Neural cell (in vitro differentiated cells): ENCODE measurements at regions not wholly inside any gene's neighbourhood (a gene's known extent, or its start where the extent isn't known, plus 50 kb on each side); places are given as distances from the start of the nearest gene placed in this dataset.

Experiments
- H2AFZ ChIP-seq: fragments of 200-600, 300-800 bp; sonication (generic), shearing (Covaris generic); 2 replicates; pipeline ENCODE4 v1.6.0; 2014; ENCODE audit warnings: low read depth, mild to moderate bottlenecking, antibody characterized with exemption, low read length, moderate library complexity
- H3F3A ChIP-seq: fragments of 200-600 bp; shearing (Covaris generic); 2 replicates; pipeline ENCODE4 v1.6.1; 2016; ENCODE audit warnings: mild to moderate bottlenecking, moderate library complexity, mixed read lengths, antibody characterized with exemption, low read length; ENCODE audit not compliant: insufficient read depth, poor library complexity, severe bottlenecking
- H3K27ac ChIP-seq: fragments of 200-600, 300-800 bp; sonication (generic), shearing (Covaris generic); 2 replicates; pipeline ENCODE4 v1.5.1; 2014; ENCODE audit warnings: mild to moderate bottlenecking, low read length, moderate library complexity
- H3K27me3 ChIP-seq: fragments of 300-800, 200-600 bp; sonication (generic), shearing (Covaris generic); 2 replicates; pipeline ENCODE4 v1.6.0; 2014; ENCODE audit warnings: mild to moderate bottlenecking, low read depth, low read length, moderate library complexity; ENCODE audit not compliant: insufficient read depth
- H3K36me3 ChIP-seq: fragments of 300-800, 200-600 bp; sonication (generic), shearing (Covaris generic); 2 replicates; pipeline ENCODE4 v1.5.1; 2014; ENCODE audit warnings: mild to moderate bottlenecking, antibody characterized with exemption, low read length, moderate library complexity; ENCODE audit not compliant: insufficient read depth
- H3K4me2 ChIP-seq: fragments of 300-800, 200-600 bp; sonication (generic), shearing (Covaris generic); 2 replicates; pipeline ENCODE4 v1.6.0; 2014; ENCODE audit warnings: mild to moderate bottlenecking, low read length
- H3K4me3 ChIP-seq: fragments of 300-800, 200-600 bp; sonication (generic), shearing (Covaris generic); 2 replicates; pipeline ENCODE4 v1.5.1; 2014; ENCODE audit warnings: mild to moderate bottlenecking, low read length, moderate library complexity
- H3K79me2 ChIP-seq: fragments of 200-600 bp; shearing (Covaris generic); replicated peaks from 2 replicates; pipeline ENCODE4 v1.6.0; 2014; ENCODE audit warnings: mild to moderate bottlenecking, low read length, moderate library complexity; ENCODE audit not compliant: insufficient read depth
- H3K9ac ChIP-seq: fragments of 300-800, 200-600 bp; sonication (generic), shearing (Covaris generic); 2 replicates; pipeline ENCODE4 v1.6.1; 2016; ENCODE audit warnings: mild to moderate bottlenecking, low read length, mixed read lengths
- H3K9me2 ChIP-seq: fragments of 200-600 bp; shearing (Covaris generic); 2 replicates; pipeline ENCODE4 v1.6.1; 2016; ENCODE audit warnings: mild to moderate bottlenecking, low read length, mixed read lengths; ENCODE audit not compliant: insufficient read depth
- H3K9me3 ChIP-seq: fragments of 200-600, 300-800 bp; sonication (generic), shearing (Covaris generic); 2 replicates; pipeline ENCODE4 v1.6.1; 2016; ENCODE audit warnings: mild to moderate bottlenecking, mixed run types, low read length, moderate library complexity, mixed read lengths
- H4K20me1 ChIP-seq: fragments of 200-600 bp; shearing (Covaris generic); 2 replicates; pipeline ENCODE4 v1.6.1; 2016; ENCODE audit warnings: mild to moderate bottlenecking, mixed run types; ENCODE audit not compliant: insufficient read depth
- EP300 ChIP-seq: fragments of 450-650 bp; conservative IDR thresholded peaks from 2 replicates; pipeline ENCODE4 v1.6.1; 2014; ENCODE audit warnings: antibody characterized with exemption, mild to moderate bottlenecking, moderate library complexity; ENCODE audit not compliant: poor library complexity, severe bottlenecking
- EZH2 ChIP-seq: fragments of 200-600, 300-800 bp; shearing (Covaris generic), sonication (generic); IDR thresholded peaks from 2 replicates; pipeline ENCODE4 v1.6.1; 2014; ENCODE audit warnings: antibody characterized with exemption, low read length, borderline replicate concordance, mild to moderate bottlenecking; ENCODE audit not compliant: insufficient read depth, poor library complexity, severe bottlenecking
- MXI1 ChIP-seq: fragments of 450-650 bp; conservative IDR thresholded peaks from 2 replicates; pipeline ENCODE4 v1.6.1; 2014; ENCODE audit warnings: antibody characterized with exemption, mild to moderate bottlenecking; ENCODE audit not compliant: poor library complexity, severe bottlenecking
- POLR2AphosphoS5 ChIP-seq: IDR thresholded peaks from 2 replicates; pipeline ENCODE4 v1.6.1; 2012
- RAD21 ChIP-seq: fragments of 450-650 bp; conservative IDR thresholded peaks from 2 replicates; pipeline ENCODE4 v1.6.1; 2014; ENCODE audit warnings: antibody characterized with exemption, mild to moderate bottlenecking, moderate library complexity
- REST ChIP-seq: IDR thresholded peaks from 2 replicates; pipeline ENCODE4 v1.6.1; 2012; ENCODE audit warnings: borderline replicate concordance
- SMC3 ChIP-seq: fragments of 450-650 bp; conservative IDR thresholded peaks from 2 replicates; pipeline ENCODE4 v1.6.1; 2014; ENCODE audit warnings: antibody characterized with exemption, mild to moderate bottlenecking, moderate library complexity; ENCODE audit not compliant: poor library complexity
- TAF1 ChIP-seq: IDR thresholded peaks from 2 replicates; pipeline ENCODE4 v1.6.1; 2012; ENCODE audit warnings: low read depth
- TF ChIP-seq, protein P1 (sequence below): fragments of 450-650 bp; IDR thresholded peaks from 2 replicates; pipeline ENCODE4 v1.5.1; 2014; ENCODE audit warnings: antibody characterized with exemption, mild to moderate bottlenecking, moderate library complexity; ENCODE audit not compliant: poor library complexity, severe bottlenecking

- Histone ChIP-seq H3K9me3 (peaks cover 4% of the 10 kb centered on the region), H3F3A (no peaks in the 10 kb centered on the region), H3K79me2 (no peaks in the 10 kb centered on the region), H3K9ac (no peak overlapping the region), H3K27me3 (no peaks in the 10 kb centered on the region), H3K4me2 (no peak overlapping the region), H3K9me2 (no peaks in the 10 kb centered on the region), H4K20me1 (no peaks in the 10 kb centered on the region), H2AFZ (no peak overlapping the region), H3K4me3 (no peak overlapping the region), H3K27ac (no peak overlapping the region), H3K36me3 (no peaks in the 10 kb centered on the region)
- TF ChIP-seq MXI1 = no peak
- no peak for TF ChIP-seq TAF1
- no peak for TF ChIP-seq RAD21
- no peak for TF ChIP-seq POLR2AphosphoS5
- no peak for TF ChIP-seq EP300
- TF ChIP-seq, protein P1, sequence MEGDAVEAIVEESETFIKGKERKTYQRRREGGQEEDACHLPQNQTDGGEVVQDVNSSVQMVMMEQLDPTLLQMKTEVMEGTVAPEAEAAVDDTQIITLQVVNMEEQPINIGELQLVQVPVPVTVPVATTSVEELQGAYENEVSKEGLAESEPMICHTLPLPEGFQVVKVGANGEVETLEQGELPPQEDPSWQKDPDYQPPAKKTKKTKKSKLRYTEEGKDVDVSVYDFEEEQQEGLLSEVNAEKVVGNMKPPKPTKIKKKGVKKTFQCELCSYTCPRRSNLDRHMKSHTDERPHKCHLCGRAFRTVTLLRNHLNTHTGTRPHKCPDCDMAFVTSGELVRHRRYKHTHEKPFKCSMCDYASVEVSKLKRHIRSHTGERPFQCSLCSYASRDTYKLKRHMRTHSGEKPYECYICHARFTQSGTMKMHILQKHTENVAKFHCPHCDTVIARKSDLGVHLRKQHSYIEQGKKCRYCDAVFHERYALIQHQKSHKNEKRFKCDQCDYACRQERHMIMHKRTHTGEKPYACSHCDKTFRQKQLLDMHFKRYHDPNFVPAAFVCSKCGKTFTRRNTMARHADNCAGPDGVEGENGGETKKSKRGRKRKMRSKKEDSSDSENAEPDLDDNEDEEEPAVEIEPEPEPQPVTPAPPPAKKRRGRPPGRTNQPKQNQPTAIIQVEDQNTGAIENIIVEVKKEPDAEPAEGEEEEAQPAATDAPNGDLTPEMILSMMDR = no peak
- TF ChIP-seq SMC3 = no peak
These were observed 83.4 kb upstream of the NKX1-1 start for GRCh38 chr4:1489639-1489995.

DNA sequence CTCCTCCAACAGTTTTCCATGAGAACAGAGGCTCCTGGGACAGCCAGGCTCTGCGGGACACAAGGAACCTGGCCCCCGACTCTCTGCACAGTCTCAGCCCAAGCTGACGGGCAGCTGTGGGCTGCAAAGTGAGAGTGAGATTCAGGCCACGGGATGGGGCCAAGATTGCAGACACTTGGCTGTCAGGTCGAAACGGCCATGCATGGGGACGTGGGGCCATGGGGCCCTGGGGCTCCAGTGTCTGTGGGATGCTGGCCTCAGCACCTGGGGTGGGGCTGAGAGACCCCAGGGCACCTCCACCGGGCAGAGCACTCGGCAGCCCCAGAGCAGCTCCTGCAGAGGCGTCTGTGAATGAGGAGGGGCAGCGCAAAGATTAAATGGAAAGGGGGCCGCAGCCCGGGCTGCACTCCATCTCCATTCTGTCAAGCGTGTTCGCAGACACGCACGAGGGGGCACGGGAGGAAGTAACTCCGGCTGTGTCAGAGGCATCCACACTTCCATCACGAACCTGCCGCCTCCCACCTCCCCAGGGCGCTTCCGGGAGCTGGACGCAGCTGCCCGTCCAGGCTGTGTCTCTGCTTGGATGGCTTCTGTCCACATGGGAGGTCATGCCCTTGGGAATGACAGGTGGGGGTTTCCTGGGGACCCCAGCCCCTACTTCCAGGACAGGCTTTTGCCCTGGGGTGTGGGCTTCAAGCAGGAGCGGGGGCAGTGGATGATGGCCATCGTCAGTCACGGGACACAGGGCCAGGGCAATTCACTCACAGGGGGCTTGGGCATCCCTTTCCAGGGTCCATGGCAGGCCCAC, 82.8 kb upstream of the NKX1-1 start:
- H3K4me2 ChIP-seq = no peak overlapping the region
- no peaks in the 10 kb centered on the region for H3K27me3 ChIP-seq
- H3F3A ChIP-seq = no peaks in the 10 kb centered on the region
- peaks cover 5% of the 10 kb centered on the region for H3K9me3 ChIP-seq
- no peak overlapping the region for H3K27ac ChIP-seq
- H3K36me3 ChIP-seq = no peaks in the 10 kb centered on the region
- no peak overlapping the region for H3K4me3 ChIP-seq
- no peak overlapping the region for H3K9ac ChIP-seq
- no peaks in the 10 kb centered on the region for H3K9me2 ChIP-seq
- H4K20me1 ChIP-seq = no peaks in the 10 kb centered on the region
- no peak overlapping the region for H2AFZ ChIP-seq
- H3K79me2 ChIP-seq = no peaks in the 10 kb centered on the region
- no peak for TF ChIP-seq TAF1
- no peak for TF ChIP-seq REST
- no peak for TF ChIP-seq EZH2
- TF ChIP-seq EP300 = no peak
- no peak for TF ChIP-seq SMC3
- TF ChIP-seq MXI1 = no peak
- TF ChIP-seq RAD21 = no peak
- no peak for TF ChIP-seq POLR2AphosphoS5
- TF ChIP-seq, protein P1 = no peak
